Endothelial cell (in vitro differentiated cells): ENCODE measurements at regions not wholly inside any gene's neighbourhood (a gene's known extent, or its start where the extent isn't known, plus 50 kb on each side); places are given as distances from the start of the nearest gene placed in this dataset.

Source experiments
- DNase-seq: peaks from one replicate; pipeline ENCODE4 v3.0.0; 2021; ENCODE audit warnings: low spot score
- H3K27ac Mint-ChIP-seq: one replicate; pipeline ENCODE4 v1.8.0; 2021; ENCODE audit warnings: mixed read lengths, inconsistent platforms; ENCODE audit not compliant: unreplicated experiment
- H3K27me3 Mint-ChIP-seq: one replicate; pipeline ENCODE4 v1.8.0; 2021; ENCODE audit warnings: mild to moderate bottlenecking, moderate library complexity, mixed read lengths, inconsistent platforms; ENCODE audit not compliant: unreplicated experiment
- H3K36me3 Mint-ChIP-seq: one replicate; pipeline ENCODE4 v1.8.0; 2021; ENCODE audit warnings: mild to moderate bottlenecking, low read depth, mixed read lengths, inconsistent platforms; ENCODE audit not compliant: unreplicated experiment
- H3K4me1 Mint-ChIP-seq: one replicate; pipeline ENCODE4 v1.8.0; 2021; ENCODE audit warnings: mild to moderate bottlenecking, mixed read lengths, inconsistent platforms; ENCODE audit not compliant: unreplicated experiment
- H3K4me3 Mint-ChIP-seq: one replicate; pipeline ENCODE4 v1.8.0; 2021; ENCODE audit warnings: mild to moderate bottlenecking, mixed read lengths, inconsistent platforms; ENCODE audit not compliant: unreplicated experiment
- H3K9me3 Mint-ChIP-seq: one replicate; pipeline ENCODE4 v1.8.0; 2021; ENCODE audit warnings: mixed read lengths, inconsistent platforms; ENCODE audit not compliant: unreplicated experiment
- TF ChIP-seq, protein P1 (sequence below): fragments of 200-600 bp; sonication (generic); IDR thresholded peaks from one replicate; pipeline ENCODE4 v1.5.0; 2021; ENCODE audit warnings: antibody characterized with exemption; ENCODE audit not compliant: unreplicated experiment

DNA sequence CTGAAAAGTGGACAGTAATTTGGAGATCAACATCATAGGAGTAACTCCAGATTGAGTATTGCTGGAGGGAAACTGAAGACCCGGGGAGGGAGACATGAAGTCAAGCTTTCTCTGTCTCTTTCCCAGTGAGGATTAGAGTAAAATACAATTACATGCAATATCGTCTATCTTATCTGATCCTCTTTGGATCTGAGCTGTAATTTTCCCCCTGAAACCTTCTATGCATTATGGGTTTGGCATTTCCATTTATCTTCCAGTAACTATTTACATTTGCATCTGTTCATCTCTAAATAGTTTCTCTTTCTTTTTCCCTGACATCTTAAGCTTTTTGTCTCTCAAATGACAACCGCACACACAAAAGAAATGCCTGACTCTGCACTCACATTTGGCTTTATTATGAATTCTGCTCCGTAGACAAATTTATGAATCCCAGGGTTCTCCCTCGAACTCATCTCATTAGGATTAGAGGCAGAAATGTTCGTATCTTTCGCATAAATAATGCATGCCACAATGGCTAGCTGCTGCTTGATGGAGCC is 113.1 kb downstream of the SPP2 start:
- H3K4me1 Mint-ChIP-seq: no peaks in the 10 kb centered on the region
- H3K4me3 Mint-ChIP-seq: no peak overlapping the region
- DNase-seq: no peak
- no peaks in the 10 kb centered on the region for H3K9me3 Mint-ChIP-seq
- TF ChIP-seq, protein P1, sequence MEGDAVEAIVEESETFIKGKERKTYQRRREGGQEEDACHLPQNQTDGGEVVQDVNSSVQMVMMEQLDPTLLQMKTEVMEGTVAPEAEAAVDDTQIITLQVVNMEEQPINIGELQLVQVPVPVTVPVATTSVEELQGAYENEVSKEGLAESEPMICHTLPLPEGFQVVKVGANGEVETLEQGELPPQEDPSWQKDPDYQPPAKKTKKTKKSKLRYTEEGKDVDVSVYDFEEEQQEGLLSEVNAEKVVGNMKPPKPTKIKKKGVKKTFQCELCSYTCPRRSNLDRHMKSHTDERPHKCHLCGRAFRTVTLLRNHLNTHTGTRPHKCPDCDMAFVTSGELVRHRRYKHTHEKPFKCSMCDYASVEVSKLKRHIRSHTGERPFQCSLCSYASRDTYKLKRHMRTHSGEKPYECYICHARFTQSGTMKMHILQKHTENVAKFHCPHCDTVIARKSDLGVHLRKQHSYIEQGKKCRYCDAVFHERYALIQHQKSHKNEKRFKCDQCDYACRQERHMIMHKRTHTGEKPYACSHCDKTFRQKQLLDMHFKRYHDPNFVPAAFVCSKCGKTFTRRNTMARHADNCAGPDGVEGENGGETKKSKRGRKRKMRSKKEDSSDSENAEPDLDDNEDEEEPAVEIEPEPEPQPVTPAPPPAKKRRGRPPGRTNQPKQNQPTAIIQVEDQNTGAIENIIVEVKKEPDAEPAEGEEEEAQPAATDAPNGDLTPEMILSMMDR: no peak
- H3K27ac Mint-ChIP-seq: no peak overlapping the region
- no peaks in the 10 kb centered on the region for H3K36me3 Mint-ChIP-seq
- no peaks in the 10 kb centered on the region for H3K27me3 Mint-ChIP-seq

DNA sequence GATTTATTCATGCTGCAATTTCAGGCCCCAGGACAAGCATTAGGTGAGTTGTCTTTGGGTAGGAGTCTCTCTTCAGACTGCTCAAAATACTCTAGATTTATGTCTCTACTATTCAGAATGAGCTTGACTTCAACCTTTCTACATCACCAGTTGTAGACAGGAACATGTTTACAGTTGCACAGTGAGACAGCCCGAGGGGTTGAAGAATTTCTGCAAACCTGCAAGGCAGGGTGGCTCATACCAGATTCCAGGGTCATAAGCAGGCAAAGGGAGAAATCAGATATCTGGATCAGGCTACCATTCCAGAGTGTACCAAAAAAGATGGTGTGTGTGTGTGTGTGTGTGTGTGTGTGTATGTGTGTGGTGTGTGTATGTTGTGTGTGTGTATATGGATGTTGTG is 112.4 kb downstream of the SPP2 start:
- Mint-ChIP-seq H3K4me3 (no peak overlapping the region), H3K36me3 (no peaks in the 10 kb centered on the region), H3K9me3 (no peaks in the 10 kb centered on the region), H3K27ac (no peak overlapping the region), H3K4me1 (no peaks in the 10 kb centered on the region), H3K27me3 (no peaks in the 10 kb centered on the region)
- DNase-seq: no peak
- TF ChIP-seq, protein P1: no peak

DNA sequence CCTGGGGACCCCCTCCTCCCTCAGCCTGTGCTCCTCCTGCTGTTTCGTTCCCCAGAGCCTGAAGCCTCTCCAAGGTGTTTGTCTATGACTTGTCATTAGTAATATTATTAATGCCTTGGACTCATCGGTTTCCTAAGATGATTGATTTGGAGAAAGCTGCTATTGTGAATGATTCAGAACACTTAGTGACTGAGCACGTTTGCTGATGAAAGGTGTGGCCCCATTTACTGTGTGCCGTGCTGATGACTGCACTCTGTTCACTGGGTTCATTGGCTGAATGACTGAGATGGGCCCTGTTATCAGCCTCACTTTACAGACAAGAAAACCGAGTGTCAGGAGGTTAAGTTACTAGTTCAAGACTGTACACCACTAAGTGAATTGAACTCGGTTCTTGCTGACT is 111.4 kb downstream of the SPP2 start:
- no peaks in the 10 kb centered on the region for H3K9me3 Mint-ChIP-seq
- TF ChIP-seq, protein P1: no peak

DNA sequence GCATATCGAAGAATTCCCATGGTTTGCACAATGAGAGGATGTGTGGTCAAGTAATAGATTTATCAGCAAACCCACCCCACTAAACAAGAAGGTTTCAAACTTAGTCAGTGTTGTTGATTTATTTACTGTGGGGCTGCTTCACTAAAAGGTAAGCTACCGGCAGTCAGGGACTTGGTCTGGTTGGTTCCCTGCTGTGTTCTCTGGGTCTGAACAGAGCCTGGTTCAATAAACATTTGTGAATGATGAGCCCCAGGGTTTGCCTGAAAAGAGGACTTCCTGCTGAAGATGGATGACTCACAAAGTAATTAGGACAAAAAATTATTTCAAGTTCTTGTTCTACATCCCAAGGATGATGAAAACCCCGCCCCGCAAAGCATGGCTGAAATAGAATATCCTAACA is 108.3 kb downstream of the SPP2 start:
- TF ChIP-seq, protein P1: no peak
- Mint-ChIP-seq H3K4me3 (no peak overlapping the region), H3K27me3 (no peaks in the 10 kb centered on the region), H3K27ac (no peak overlapping the region), H3K9me3 (no peaks in the 10 kb centered on the region), H3K36me3 (no peaks in the 10 kb centered on the region), H3K4me1 (no peaks in the 10 kb centered on the region)
- DNase-seq: no peak

More for the DNA sequence above, 111.4 kb downstream of the SPP2 start:
- no peak overlapping the region for H3K4me3 Mint-ChIP-seq
- H3K27ac Mint-ChIP-seq: no peak overlapping the region
- H3K36me3 Mint-ChIP-seq: no peaks in the 10 kb centered on the region
- no peak for DNase-seq
- H3K27me3 Mint-ChIP-seq: no peaks in the 10 kb centered on the region
- H3K4me1 Mint-ChIP-seq: no peaks in the 10 kb centered on the region

DNA sequence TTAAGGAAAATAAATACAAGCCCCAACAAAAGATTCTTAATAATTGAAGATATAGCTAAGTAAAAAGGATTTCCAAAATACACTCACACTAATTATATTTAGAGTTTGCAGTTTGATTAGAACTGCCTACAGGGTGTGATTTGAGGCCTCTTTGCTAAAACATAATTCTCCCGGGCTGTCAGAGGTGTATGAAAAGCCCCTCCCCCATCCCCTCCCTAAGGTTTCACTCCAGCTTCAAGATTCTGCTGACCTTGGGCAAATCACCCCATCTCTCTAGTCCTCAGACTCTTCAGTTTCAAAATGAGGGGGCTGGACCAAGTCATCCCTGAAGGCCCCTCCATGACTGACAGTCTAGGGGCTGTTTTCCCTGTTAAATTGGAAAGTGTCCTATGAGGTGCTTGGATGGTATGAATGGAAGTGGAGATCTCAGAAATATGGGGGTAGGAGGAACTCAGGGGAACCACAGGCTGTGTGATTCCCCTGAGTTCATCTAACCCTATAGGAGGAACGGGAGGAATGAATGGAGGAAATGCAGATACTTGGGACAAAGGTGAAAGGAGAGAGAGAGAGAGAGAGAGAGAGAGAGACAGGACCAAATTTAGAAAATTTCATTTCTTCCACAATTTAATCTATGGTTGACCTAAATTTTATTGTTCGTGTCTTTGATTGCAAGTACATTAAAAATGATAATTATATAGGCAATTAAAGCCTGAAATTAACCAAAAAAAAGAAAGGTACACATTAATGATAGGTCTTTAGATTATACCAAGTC is 107.5 kb downstream of the SPP2 start:
- no peak overlapping the region for H3K27ac Mint-ChIP-seq
- DNase-seq: no peak
- TF ChIP-seq, protein P1: no peak
- no peaks in the 10 kb centered on the region for H3K4me1 Mint-ChIP-seq
- no peaks in the 10 kb centered on the region for H3K27me3 Mint-ChIP-seq
- no peak overlapping the region for H3K4me3 Mint-ChIP-seq
- no peaks in the 10 kb centered on the region for H3K36me3 Mint-ChIP-seq
- no peaks in the 10 kb centered on the region for H3K9me3 Mint-ChIP-seq
